ENCODE measurements at regions not wholly inside any gene's neighbourhood (a gene's known extent, or its start where the extent isn't known, plus 50 kb on each side); places are given as distances from the start of the nearest gene placed in this dataset.
"Not testable (repeated sequence)": the region's sequence is repeated elsewhere in the genome, so short reads cannot be mapped to it uniquely, and the experiment has no call there.

DNA sequence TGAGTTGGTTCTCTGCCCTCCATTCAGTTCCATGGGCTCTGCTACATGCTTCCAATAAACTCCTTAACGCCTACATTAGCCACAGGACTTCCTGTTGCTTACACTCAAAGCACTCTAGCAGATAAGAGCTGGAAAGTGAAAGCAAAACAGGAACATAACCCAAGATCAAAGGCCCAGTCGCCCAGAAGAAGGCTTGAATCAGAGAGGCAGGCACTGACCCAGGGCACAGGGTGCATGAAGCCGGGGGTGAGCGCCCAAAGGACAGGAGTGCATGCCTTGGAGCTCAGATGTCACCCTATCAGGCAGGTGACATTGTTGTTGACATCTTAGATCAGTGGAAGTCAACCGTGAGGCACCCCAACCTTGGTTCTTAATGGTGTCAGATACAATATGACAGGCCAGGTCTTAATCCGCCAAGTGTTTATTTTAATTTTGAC, 235.1 kb downstream of the UACA start:
- in situ Hi-C loops (cut with HindIII; ENCODE audit: low sequenced_read_pairs): no loop called here

DNA sequence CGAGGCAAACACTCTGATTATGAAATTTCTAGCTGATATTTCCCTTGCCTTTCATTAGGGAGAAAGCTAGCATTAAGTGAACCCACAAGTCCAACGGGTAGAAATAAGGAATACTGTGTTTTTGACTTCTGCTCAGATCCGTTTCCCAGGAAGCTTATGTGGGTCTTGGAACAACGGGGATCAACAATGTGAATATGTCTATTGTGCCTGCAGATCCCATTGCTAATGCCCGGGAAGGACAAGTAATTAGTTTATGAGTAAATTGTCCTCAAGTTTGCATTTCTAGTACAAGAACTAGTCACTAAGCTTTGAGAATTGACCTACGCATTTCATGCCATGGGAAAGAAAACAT, 236.4 kb downstream of the UACA start:
- in situ Hi-C loops (cut with HindIII; ENCODE audit: low sequenced_read_pairs): no loop called here

DNA sequence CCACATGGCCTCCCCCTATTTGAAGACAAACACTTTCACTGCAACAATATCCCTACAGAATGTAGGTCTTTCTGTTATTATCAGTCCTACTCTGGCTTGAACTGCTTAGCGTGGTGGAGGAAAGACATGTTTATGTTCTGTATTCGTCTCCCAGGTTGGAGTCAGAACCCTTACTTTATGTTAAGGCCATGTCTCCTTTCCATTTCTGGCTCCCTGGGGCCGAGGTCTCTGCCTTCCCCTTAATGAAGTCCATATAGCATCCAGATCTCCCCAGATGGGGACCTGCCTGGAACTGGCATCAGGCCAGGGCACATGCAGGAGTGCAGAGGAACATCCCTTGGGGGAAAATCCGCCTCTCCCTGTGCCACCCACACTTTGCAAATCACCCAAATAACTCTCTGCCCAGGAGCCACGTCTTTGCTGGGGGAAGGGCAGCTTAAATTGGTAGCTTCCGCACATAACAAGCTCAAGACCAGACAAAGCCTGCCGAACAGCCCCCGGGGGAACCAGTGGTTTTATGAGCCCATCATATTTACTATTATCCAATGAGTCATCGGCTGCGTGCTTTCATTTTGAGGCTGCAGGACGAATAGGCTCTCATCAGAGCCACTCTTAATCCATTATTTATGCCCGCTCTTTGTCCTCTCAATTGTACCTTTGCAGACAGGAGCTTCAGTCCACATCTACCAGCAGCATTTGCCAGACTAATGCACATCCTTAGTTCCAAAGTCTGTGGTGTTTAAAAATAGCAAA, 237.0 kb downstream of the UACA start:
- in situ Hi-C loops (cut with HindIII; ENCODE audit: low sequenced_read_pairs): no loop called here

DNA sequence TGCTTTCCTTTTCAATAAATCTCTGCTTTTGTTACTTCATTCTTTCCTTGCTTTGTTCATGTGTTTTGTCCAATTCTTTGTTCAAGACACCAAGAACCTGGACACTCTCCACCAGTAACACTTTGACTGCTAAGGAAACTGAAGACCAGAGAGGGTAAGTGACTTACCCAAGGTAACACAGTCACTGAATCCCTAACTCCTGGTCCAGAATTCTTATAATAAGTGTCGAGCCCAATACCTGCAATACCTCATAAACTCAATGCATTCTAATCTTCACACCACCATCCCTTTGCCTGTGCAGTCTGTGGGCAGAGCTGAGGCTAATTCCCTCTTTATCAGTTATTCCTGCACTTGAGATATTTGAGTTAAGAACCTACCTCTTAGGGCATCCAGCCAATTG, 237.8 kb downstream of the UACA start:
- in situ Hi-C loops (cut with HindIII; ENCODE audit: low sequenced_read_pairs): no loop called here

DNA sequence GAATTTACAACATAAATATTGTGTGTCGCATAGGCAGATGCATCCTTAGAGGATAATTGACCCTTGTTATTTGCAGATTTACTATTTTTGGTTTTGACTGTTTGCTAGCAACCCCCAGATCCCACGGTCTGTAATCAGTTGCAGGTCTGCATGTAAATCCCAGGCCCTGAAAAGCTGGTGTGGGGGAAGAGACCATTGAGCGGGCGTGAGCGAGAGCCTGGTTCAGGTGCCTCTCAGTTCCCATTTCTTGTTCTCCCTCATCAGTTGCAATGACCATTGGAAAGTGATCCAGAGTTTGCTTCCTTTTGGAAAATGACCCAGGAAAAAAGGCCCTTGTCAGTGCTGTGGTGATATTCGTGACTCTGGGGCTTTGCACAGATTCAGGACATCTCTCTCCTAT, 238.9 kb downstream of the UACA start:
- in situ Hi-C loops (cut with HindIII; ENCODE audit: low sequenced_read_pairs): no loop called here

DNA sequence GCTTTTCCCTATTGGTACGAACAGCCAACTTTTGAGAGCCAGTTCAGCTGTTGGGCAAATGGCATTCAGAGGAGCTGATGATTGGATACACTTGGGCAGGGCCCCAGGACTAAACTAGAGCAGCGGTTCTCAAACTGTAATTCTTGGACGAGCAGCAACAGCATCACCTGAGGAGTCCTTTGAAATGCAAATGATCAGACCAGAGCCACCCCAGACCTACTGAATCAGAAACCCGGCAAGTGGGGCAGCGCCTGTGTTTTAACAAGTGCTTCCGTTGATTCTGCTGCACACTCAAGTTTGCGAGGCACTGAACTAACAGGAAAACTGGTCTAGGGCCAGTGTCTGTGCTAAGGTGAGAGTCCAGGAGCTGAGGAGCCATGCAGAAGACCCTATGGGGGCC, 239.7 kb downstream of the UACA start:
- in situ Hi-C loops (cut with HindIII; ENCODE audit: low sequenced_read_pairs): no loop called here

DNA sequence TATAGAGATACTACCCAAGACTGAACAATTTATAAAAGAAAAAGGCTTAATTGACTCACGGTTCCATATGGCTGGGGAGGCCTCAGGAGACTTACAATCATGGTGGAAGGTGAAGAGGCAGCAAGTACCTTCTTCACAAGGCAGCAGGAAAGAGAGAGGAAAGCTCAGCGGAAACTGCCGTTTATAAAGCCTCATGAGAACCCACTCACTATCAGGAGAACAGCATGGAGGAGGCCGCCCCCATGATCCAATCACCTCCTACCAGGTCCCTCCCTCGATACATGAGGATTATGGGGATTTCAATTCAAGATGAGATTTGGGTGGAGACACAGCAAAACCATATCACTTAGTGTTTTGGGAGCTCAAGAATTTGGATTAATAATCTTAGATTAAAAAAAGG, 240.2 kb downstream of the UACA start:
- in situ Hi-C loops (cut with HindIII; ENCODE audit: low sequenced_read_pairs): no loop called here

DNA sequence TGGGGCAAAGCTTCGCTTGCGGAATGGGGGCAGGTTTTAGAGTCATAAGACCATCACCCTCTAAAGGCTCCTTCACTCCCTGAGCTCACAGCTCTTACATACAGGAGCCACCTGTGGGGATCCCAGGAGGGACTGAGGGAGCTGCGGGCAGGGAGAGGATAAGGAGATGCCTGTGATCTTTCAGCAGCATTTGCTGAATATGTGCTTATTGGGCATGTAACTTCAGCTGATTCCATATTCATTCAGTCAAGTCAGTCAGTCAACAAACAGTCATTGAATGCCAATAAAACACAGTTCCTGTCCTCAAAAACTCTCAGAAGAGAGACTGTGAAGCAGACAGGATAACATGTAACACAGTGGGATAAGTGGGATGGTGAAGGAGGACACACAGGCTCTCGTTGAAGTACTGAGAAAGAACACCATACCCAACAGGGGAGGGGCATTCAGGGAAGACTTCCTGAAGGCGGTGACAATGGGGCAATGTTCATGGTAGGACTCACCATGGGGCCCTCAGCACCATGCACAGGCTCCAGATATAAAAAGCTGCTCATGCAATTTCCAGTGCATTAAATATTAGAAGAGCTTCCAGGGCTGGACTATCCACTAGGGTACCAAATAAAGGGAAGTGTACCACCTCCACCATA, 240.9 kb downstream of the UACA start:
- in situ Hi-C loops (cut with HindIII; ENCODE audit: low sequenced_read_pairs): no loop called here

DNA sequence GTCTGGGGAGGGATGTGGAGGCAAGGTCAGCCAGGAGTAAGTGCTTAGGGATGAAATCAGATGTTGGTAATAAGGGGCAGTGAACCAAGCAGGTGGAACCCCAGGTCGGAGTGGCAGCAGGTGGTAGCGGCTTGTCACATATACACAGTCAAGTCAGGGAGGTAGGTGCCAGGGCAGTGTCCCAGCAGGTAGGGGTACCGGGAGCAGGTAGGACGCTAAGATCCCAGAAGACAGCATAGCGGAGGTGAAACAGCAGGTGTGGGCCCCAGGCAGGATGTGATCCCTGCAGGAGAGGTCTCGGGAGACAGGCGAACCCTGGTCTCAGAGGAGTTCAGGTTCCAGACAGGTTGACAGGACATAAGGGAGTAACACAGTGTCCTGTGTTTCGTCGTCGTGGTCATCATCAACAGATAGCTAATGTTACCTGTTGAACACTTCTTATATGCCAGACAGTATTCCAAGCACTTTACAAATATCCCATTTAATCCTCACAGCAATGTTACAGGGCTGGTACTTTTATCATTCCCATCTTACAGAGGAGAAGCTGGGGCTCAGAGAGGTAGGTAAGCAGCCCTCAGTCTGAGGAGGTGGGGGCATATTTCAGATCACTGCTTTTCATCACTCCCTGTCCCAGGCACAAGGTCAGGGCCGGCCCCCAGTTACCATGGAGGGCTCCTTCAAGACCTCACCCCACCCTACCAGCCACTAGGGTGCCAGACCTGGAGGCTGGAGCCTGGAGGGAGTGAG, 241.6 kb downstream of the UACA start:
- in situ Hi-C loops (cut with HindIII; ENCODE audit: low sequenced_read_pairs): no loop called here

DNA sequence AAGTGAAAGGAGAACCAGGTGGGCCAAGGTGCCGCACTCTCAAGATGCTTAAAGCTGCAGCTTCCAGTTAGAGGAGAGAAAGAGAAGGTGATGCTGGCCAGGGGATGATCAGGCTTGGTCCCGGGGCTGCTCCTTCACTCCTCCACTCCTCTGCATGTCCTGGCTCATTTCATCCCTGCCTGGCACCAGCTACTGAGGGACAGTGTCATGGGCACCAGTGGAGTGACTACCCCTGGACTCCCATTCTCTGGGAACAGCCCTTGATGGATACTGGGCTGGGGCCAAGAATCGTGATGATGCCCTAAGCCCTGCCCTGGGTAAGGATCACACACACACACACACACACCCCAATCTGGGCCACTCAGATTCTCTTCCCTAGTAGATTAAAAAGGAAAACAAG, 243.7 kb downstream of the UACA start:
- in situ Hi-C loops (cut with HindIII; ENCODE audit: low sequenced_read_pairs): no loop called here

DNA sequence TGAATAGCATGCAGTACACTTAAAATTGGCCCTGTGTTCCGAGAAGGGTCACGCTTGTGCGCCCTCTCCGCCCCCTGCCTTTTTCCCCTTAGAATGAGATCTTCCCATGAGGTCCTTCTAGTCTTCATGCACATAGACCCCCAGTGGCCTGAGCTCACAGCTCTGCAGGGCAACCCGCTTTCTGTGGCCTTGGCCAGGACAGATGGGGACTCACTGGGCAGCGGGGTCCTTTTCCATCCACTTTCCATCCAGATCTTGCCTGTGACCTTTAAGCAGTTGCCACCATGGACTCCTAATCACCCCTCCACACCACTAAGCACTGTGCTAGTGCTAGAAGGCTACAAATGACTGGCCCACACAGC, 244.4 kb downstream of the UACA start:
- in situ Hi-C loops (cut with HindIII; ENCODE audit: low sequenced_read_pairs): no loop called here

DNA sequence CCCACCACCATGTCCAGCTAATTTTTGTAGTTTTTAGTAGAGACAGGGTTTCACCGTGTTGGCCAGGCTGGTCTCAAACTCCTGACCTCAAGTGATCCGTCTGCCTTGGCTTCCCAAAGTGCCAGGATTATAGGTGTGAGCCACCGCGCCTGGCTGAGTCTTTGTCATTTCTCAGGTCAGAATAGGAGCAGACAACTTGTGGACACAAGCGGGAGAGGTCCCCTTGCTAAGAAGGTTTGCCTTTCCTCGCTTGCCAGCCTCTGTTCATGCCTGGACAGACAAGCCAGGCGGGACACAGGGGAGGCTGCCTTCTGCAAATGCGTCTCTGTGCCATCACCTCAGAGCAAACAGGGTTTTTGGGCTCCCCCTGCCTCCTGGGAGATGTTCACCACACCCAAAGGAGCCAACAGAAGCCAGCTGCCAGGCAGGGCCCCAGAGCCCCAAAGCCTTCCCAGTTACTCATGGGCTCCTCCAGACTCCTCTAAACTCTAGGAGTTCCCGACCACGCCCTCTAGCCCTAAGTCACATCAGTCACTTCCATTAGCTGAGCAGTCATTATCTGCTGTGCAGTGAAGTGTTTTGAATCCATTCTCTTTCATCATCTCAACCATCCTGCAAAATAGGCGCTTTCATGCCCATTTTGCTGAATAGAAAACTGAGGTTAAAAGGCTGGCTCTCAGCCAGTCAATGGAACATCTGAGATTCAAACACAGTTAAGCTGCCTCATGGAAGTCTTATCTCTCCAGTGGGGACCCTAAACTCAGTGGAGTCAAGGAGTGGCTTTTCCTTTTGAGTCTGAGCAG, 245.0 kb downstream of the UACA start:
- in situ Hi-C loops (cut with HindIII; ENCODE audit: low sequenced_read_pairs): no loop called here

DNA sequence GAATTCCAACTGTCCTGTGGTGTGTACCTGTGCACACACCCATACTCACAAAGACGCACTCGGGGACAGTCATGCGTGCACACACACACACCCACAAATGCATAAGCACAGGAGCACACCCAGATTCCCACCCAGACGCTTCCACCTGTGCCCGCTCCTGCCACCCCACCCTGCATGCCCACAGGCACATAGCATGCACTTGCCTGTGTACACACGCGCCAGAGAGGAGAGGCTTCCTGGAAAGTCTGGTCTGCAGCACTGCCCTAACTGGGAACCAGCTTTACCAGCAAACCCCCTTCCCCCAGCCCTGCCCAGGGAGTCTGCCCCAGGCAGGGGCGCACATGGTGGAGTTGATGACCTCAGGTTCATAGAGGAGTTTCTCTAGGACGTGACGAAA, 246.2 kb downstream of the UACA start:
- in situ Hi-C loops (cut with HindIII; ENCODE audit: low sequenced_read_pairs): no loop called here

DNA sequence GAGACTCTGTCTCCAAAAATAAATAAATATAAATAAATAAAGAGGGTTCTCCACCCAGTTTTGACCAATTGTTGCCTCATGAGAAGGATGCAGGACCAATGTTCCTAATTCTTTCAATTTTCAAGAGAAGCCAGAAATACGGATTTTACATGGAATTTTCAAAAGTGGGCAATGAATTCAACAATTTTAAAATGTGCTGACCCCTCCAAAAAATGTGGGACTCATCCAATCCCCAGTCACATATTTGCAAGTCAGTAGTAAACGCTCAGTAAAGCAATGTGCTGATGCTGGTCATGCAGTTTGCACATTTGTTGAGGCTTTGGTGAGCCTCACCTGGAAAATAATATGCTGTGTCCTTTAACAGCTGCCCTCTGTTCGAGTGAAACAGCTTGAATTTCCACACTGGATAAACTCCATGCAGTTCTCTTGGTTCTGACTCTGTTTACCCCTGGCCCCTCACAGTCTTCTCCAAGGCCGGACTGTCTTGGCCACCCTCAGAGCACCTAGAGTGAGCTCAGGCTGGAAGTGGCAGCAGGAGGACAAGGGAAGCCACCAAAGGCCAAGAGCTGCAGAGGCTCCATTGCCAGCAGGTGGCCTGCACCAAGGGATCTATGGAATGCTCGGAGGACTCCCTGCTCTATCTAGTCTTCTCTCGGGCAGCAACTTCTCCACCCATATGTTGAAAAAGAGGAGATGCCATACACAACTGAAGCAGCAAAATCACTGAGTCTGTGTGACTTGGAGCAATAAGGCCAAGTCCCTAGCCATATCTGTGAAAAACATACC, 246.8 kb downstream of the UACA start:
- in situ Hi-C loops (cut with HindIII; ENCODE audit: low sequenced_read_pairs): no loop called here

DNA sequence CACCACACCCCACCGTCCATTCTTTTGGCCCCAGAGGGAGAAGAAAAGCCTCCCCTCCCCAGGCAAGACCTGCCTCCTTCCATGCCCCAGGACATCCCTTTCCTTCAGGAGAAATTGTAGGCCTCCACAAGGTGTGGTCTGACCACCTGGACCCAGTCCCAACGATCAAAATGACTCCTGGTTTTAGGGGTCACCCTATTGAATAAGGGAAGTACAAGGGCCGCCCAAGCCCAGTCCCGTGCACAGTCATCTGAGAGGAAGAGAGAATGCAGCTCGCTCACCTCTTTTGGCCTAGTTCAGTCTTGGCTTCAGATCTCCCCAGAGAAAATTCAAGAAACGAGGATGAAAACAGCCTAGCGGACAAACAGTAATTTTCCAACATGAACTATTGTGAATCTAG, 249.1 kb downstream of the UACA start:
- in situ Hi-C loops (cut with HindIII; ENCODE audit: low sequenced_read_pairs): no loop called here

DNA sequence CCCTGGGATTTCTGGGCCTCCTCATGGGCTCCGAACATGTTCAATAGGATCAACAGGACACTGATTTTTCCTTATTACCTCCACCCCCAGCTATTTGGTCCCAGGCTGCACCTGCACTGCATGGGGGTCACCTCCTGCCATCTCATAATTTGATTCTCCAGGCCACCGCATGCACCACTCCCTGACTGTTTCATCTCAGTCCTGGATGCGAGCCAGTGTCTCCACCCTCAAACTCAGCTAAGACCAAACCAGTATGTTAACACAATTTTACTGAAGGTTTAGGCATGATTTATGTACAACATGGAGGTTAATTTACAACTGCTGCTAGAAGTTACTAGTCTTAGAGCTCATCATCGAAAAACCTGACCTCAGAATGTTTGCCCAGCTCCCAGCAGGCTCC, 249.5 kb downstream of the UACA start:
- in situ Hi-C loops (cut with HindIII; ENCODE audit: low sequenced_read_pairs): no loop called here

DNA sequence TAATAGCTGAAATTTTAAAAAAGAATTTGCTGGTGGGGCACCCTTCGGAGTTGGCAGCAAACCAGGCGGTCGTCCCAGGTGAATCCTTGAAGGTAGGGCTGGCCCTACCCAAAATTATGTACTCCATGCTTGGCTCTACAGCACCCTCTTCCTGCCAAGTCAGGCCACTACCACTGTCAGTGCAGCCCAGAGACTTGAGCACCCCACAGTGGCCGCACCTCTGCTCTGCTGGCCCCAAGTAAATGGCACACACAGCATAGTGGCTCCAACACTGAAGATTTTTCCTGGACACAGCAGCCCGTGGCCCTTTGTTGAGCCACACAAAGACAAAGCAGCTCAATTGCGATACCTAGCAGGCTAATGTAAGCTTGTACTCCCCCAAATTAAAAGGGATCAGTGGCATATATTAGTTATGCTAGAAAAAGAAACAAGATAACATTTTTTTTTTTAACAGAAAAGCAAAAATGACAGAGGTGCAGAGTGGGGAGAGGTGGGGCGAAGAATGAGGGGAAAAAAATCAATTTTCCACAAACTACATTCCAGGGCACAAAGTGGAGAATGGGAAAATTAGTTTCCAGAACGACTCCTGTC, 250.5 kb downstream of the UACA start:
- in situ Hi-C loops (cut with HindIII; ENCODE audit: low sequenced_read_pairs): no loop called here

DNA sequence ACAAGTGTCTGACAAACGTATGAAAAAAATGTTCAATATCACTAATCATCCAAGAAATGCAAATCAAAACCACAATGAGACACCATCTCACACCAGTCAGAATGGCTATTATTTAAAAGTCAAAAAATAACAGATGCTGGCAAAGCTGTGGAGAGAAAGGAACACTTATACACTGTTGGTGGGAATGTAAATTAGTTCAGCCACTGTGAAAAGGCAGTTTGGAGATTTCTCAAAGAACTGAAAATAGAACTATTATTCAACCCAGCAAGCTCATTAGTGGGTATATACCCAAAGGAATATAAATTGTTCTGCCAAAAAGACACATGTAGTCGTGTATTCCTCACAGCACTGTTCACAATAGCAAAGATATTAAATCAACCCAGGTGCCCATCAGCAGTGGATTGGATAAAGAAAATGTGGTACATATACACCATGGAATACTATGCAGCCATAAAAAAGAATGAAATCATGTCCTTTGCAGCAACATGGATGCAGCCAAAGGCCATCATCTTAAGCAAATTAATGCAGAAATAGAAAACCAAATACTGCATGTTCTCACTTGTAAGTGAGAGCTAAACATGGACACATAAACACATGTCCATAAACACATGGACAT, 251.3 kb downstream of the UACA start:
- in situ Hi-C loops (cut with HindIII; ENCODE audit: low sequenced_read_pairs): not testable (repeated sequence)

DNA sequence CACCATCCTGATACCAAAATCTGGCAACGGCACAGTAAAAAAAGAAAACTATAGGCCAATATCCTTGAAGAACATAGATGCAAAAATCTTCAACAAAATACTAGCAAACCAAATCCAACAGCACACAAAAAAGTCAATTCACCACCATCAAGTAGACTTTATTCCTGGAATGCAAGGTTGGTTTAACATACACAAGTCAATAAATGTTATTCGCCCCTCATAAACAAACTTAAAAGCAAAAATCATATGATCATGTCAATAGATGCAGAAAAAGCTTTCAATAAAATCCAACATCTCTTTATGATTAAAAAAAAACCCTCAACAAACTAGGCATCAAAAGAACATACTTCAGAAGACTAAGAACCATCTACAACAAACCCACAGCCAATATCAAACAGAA, 252.9 kb downstream of the UACA start:
- in situ Hi-C loops (cut with HindIII; ENCODE audit: low sequenced_read_pairs): no loop called here

DNA sequence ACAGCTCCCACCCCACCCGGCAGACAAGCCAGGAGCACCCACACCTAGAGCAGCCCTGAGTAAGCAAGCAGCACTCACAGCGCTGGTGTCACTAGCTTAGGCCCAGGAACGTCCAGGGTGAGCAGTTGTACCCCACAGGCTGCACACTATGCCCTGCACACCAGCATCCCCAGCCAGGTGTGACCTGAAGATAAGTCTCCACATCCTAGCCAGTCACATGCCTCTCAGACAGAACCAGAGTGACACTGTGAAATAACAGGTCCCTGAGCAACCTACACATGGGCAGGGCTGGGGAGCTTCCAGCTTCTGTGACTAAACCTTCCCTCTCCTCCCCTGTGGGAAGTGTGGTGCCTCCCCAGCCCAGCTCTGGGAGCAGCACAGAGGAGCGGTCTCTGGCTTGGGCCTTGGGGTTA, 253.6 kb downstream of the UACA start:
- in situ Hi-C loops (cut with HindIII; ENCODE audit: low sequenced_read_pairs): no loop called here

Measured in endothelial cell of hepatic sinusoid (primary cell).